NCI-H510A treated with DMSO at 0.1 percent for 48 hours (cell line): ENCODE measurements at regions not wholly inside any gene's neighbourhood (a gene's known extent, or its start where the extent isn't known, plus 50 kb on each side); places are given as distances from the start of the nearest gene placed in this dataset.
A peak's percentile ranks its signal among the peaks of the same experiment; 100 is the strongest.

Source experiments
- DNase-seq: peaks from one replicate; lab custom pipeline; 2025; lab: John Stamatoyannopoulos, UW

DNA sequence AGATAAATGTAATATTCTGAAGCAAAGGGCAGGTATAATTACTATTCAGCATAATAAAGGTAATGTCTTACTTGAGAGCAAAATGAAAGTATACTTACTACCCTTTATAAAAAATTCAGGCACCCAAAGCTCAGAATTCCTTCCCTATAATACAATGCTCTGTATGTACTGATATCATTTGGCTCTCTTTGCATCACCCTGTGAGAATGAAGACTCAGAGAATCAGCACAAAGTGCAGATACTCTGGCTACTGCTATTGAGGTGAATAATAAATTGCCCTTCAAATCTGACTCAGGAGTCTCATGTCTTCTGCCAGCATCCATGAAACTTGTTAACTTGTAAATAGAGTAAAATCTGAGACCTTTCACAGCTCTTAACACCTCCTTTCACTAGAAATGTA lies 108.5 kb upstream of the KCTD3 start:
- DNase-seq = no peak

DNA sequence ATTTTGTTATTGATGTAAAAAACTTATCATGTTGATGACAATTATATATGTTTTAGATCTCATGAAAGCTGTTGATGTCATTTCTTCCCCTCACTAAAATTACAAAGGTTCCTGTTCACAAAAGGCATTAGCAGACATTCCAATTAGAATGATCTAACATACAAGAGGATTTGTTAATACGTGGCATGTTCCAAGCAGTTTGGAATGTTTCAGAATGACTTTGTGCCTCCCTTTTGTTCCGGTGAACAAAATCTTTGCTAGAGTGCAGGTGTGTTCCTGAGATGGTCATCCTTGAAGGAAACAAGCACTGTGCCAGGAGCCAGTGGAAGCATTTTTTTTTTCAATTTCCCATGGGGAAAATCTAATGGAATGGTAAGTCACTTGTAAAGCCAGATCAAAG lies 108.0 kb upstream of the KCTD3 start:
- no peak for DNase-seq

DNA sequence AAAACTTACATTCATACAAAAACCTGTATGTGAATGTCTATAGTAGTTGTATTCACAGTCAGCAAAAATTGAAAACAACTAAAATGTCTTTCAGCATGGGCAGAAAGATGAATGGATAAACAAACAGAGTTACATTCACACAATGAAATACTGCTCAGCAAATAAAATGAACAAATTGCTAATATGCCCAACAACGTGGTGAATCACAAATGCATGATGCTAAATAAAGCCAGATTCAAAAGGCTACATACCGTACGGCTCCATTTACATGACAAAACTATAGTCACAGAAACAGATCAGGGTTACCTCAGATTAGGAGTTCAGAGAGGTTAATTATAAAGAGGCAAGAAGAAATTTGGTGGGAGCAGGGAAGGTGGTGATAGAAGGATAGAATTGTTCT lies 100.7 kb upstream of the KCTD3 start:
- DNase-seq = no peak

DNA sequence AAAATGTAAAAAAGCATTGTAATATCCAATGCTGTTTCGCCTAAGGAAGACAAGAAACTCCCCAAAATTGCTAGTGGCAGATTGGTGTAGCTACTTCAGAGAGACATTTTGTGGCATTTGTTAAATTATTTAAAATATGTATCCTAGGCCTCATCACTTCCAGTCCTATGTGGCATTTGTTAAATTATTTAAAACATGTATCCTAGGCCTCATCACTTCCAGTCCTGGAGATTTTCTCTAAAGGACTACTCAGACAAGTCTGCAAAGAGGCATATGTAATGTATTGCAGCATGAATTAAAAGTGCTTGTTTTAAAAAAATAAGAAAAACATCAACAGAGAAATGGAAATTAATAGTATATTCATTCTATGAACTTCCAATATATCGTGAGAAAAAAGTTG lies 95.6 kb upstream of the KCTD3 start:
- no peak for DNase-seq

DNA sequence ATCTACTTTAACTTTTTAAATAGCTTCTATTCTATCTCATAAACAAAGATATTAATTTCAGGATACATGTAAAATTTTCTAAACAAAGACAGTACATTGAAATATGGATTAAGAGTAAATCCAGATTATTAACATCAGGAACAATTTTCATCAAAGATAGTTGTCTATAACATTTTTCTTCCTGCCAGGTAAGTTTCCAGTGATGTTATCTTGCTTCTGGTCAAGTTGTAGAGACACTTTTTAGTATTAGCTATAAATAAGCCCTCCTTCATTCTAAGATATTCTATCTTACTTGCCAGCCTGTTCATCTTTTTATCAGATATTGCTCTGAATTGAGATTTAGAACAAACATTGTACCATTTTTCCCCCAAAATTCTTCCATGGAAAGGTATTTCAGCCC lies 94.4 kb upstream of the KCTD3 start:
- DNase-seq = no peak

DNA sequence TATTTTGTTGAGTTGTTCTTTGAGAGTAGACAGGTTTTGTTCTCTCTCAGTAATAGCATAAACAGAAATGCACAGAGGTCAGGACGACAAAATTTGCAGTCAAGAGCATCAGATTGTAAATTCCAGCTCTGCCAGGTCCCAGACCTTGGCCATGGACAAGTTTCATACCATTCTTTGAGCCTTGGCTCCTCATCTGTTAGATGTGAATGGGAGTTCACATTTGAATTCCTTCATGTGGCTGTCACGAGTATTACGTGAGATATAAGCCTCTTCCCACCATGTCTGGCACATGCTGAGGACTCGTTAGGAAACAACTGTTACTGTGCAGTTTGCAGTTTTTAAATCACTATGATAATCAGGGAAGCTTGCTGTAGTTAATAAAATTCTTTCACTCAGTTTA lies 93.2 kb upstream of the KCTD3 start:
- no peak for DNase-seq

DNA sequence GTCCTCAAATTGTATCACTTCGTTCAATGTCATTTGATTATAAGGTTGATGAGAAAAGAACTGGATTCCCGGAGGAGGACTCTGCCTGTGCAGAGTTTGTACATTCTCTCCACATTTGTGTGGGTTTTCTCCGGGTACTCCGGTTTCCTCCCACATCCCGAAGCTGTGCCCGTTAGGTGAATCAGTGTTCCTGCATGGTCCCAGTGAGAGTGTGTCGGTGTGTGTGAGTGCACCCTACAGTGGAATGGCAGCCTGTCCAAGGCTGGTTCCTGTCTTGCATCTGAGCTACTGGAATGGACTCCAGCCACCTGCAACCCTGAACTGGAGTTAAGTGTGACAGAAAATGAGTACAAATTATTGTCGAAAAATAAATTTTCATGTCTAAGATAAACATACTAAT lies 92.2 kb upstream of the KCTD3 start:
- DNase-seq = no peak

DNA sequence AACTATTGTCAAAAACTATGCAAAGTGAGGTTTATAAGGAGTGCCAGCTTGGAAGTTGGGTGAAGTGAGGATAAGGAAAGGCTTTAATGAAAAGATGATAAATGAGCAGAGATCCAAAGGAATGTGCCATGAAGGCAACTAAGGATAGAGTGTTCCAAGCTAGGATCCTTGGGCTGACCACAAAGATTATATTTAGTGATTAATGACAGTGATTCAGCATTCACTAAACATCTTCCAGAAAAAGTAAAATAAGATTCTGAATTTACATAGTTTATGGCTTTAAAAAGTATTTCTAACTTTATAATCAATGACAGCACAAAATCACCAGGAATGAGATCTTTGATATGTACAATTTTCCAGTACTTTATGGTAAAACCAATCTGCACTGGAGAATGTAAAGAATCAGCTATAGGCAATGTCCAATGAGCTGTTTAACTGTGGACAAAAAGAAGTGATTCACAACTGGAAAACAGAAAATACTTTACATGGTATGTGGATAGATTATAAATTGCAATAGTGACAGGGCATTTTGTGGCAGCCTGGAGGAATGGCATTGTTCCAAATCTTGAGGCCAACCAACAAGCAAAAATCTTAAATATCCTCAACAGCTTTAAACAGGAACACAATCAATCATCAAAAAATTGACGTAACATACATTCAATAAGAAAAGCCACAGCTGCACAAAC lies 91.2 kb upstream of the KCTD3 start:
- DNase-seq = no peak

DNA sequence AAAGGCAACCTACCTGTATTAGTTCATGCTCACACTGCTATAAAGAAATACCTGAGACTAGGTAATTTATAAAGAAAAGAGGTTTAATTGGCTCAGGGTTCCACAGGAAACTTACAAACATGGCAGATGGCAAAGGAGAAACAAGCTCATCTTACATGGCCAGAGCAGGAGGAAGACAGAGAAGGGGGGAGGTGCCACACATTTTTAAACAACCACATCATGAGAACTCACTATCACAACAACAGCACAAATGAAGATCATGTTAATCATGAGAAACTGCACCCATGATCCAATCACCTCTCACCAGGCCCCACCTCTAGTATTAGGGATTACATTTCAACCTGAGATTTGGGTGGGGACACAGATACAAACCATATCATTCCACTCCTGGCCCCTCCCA lies 90.6 kb upstream of the KCTD3 start:
- no peak for DNase-seq

DNA sequence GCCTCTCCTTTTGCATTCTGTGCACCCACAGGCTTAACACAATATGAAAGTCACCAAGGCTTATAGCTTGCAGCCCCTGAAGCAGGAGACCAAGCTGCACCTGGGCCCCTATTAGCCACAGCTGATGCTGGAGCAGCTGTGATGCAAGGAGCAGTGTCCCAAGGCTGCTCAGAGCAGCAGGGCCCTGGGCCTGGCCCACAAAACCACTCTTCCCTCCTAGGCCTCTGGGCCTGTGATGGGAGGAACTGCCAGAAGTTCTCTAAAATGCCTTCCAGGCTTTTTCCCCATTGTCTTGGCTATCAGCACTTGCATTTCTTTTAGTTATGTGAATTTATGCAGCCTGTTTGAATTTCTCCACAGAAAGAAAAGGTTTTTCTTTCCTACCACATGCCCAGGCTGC lies 89.5 kb upstream of the KCTD3 start:
- no peak for DNase-seq

DNA sequence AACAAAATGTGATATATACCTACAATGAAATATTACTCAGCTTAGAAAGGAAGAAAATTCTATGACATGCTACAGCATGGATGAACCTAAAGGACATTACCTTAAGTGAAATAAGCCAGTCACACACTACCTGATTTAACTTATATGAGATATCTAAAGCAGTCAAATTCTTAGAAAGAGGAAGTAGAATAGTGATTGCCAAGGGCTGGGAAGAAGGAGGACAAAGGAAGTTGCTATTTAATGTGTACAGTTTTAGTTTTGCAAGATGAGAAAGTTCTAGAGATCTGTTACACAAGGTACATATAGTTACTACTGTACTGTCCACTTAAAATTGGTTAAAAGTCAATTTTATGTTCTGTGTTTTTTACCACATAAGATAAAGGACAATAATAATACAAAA lies 87.5 kb upstream of the KCTD3 start:
- no peak for DNase-seq

DNA sequence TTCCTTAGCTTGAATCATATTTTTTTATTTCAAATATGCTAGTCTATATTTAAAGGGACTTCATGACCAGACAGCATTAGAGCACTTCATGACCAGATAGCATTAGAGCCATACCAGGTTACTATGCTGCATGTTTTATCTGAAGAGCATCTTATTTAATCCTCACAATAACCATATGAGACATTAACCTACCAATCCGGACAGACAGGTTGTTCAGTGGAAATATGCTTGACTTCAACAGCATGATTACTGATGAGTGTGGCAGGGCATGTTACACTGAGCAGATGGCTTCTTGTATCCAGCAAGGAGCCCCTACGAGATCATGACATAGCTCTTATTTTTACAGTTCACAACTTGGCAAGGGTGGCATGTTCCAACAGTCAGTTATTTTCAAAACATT lies 85.0 kb upstream of the KCTD3 start:
- DNase-seq = peak; percentile 39

DNA sequence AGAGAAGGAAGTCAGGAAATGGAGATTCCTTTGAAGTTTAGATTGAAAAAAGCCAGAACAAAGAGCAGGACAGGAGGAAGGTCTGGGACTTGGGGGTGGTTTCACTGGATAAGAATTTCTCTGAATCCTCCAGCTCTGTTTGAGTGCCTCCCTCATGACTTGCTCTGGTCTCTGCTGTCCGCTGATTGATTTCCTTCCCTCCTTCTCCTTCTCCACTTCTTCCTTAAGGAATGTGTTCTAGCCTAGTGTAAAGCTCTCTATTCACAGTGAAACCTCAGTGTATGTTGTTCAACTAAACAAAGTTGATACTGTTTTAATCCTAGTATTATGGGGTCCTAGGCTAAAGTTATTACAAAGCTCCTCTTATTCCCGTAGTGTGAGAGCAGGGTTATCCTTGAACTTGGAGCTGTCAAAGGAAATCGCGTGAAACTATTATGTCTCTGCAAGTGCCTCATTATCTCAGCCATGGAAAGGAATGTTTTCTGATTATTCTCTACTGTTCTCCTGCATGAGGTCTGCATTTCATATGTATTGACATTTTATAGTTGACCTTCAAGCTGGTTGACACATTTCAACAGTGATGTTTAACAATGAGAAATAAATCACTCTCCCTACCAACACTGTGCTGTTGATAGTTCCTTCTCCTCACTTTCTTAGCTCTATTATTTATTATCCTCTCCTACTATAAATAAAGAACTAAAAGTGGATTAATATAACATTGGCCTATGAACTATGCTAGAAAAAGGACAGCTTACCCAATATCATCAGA lies 82.7 kb upstream of the KCTD3 start:
- no peak for DNase-seq

DNA sequence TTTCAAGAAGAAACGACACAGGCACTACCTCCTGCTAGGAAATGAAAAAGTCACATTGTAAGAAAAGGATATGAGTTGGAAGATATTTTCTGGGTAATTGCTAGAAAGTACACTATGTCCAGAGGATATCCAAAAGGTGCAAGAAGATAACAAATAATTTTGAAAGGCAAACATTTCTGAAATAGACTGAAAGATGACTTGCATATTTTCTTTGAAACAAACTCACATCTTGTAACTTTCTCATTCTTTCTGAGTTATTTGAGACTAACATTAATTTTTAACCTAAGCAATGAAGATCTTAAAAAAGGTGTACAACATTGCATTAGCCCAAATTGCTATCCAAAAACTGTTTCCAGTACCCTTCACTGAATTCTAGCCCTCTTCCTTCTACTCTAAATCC lies 79.6 kb upstream of the KCTD3 start:
- no peak for DNase-seq

DNA sequence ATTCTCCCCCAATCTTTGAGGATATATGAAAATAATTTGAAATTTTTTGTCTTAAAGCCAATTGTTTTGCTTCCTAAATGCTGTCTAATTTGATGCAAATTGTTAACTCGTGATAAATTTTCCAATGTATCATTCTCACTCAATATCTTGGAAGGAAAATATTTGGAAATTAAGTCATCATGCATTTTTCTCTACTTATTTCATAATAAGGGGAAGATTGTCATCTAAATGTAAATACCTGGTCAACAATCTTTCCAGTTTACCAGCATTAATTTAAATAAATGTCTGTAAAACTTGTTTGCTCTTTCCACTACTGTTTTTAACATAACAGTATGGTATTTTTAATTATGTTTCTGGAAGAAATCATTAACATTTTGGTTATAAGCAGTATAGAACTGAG lies 78.3 kb upstream of the KCTD3 start:
- no peak for DNase-seq

DNA sequence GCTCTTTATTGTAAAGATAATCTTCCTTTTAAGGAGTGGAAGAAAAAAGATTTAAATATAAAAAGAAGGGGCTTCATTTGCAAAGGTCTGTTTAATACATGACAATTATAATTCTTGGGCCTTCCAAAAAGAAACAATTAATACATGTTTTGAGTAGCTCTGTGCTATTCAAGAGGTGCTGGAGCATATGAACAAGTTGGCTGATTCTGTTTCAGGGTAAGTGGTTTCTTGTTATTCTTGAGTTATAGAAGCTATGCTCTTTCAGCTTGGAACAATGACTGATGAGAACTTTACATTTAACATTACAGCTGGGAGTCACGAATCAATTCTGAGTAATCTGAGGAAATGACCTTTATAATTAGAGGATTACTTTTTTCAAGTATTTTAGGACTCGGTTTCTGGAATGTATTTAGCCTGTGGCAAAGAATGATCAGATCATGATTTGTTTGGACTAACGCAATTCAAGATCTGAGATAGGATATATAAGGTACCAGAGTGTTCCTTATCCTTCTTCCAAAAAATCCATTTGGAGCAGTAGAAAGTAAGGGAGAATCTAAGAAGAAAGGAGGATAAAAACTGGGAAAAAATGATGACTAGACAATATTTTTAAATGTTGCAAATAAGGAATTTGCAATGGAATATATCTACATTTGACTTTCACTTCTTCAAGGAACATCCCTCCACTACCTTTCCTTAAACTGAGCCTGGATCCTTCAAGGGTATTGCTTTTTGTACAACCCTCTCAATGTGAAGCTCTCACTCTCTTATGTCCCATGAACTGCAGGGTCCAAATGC lies 77.1 kb upstream of the KCTD3 start:
- no peak for DNase-seq

DNA sequence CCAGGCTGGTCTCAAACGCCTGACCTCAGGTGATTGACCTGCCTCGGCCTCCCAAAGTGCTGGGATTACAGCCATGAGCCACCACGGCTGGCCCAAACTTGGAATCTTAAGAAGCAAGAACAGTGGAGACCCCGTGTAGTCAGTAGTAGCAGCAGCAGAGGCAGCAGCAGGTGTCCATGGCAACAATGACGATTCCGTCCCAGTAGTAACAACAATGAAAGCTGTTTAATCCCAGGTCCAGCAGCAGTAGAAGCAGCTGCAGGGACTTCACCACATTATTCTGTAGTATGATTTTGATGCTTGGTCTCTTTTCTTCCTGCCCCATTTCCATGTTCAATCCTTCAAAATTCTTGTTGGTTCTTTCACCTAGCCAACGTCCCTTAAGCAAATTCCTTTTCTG lies 69.6 kb upstream of the KCTD3 start:
- DNase-seq = no peak

DNA sequence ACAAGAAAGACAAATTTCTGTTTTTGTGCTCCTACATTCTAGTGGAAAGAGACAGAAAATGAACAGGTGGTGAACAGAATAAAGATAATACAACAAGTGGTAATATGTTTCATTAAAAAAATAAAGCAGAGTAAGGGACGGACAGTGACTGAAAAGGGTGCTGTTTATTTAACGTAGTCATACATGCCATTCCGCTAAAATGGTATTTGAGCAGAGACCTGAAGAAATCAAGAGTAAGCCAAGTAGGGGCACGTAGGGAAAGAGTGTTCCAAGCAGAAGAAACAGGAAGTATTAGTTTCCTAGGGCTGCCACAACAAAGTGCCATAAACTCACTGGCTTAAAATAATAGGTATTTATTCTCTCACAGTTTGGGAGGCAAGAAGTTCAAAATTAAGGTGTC lies 65.6 kb upstream of the KCTD3 start:
- no peak for DNase-seq

DNA sequence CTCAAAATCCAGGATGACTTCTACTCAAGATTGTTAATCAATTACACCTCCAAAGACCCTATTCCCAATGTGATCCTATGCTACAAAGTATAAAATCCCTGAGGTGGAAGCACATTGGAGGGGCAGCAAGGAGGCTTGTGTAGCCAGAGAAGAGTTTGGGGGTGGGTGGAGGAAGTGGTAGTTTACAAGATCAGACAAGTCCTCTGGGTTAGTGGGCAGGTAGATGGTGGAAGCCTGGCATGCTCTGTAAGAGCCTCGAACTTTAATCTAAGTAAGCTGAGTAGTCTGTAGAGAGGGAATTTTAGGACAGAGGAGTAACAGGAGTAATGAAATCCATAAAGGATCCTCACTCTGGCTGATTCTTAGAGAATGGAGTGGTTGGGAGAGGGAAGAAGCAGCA lies 65.0 kb upstream of the KCTD3 start:
- DNase-seq = no peak

DNA sequence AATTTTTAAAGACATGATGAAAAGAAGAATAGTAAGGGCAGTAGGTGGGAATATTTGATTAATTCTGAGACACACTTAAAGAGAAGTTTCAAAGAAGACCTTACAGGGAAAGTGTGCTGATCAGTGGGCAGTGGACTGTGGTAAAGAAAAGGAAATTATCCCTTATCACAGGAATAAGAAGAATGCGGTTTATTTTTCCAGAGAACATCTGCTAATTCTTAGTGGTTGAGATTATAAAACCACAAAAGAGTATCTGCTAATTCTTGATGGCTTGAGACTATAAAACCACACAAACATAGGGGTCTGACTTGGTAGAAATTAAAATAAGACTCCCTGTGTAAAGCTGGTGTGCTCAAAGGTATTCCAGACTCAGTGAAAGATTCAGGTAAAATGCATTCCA lies 60.0 kb upstream of the KCTD3 start:
- no peak for DNase-seq

DNA sequence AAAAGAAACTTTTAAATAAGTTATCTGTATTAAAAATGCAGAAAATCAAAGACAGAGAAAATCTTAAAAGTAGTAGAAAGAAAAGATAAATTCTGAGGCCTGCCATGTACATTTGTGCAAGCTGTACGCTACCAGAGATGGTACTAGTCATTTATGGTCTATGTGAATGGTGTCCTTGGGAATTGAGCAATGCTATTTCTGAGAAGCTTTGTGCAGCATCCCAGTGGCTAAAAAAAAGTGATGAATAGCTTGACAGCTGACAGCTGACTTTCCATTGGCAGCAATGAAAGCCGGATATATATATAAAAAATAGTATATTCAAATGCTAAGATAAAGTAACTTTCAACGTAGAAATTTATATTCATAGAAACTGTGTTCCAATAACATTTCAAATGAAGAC lies 58.8 kb upstream of the KCTD3 start:
- no peak for DNase-seq
